CD4-positive, alpha-beta memory T cell (primary cell): ENCODE measurements at regions not wholly inside any gene's neighbourhood (a gene's known extent, or its start where the extent isn't known, plus 50 kb on each side); places are given as distances from the start of the nearest gene placed in this dataset.

Experiments
- CTCF ChIA-PET: fragments of 350-600 bp; sonication (Branson Sonifier 250); formaldehyde crosslinking; loops from one replicate; lab custom pipeline; 2021; ENCODE audit warnings: inconsistent platforms; ENCODE audit not compliant: partially characterized antibody; lab: Charles Lee
- POLR2A ChIA-PET: fragments of 350-600 bp; sonication (Branson Sonifier 250); formaldehyde crosslinking; loops from one replicate; lab custom pipeline; 2021; ENCODE audit not compliant: partially characterized antibody; lab: Charles Lee
- DNase-seq, 5 donors: peaks; one replicate each; pipeline versions ENCODE4 v3.0.0 to v3.0.0-alpha.2; 2020 to 2022; ENCODE audit warnings: mixed read lengths in 1 of 5
- H3K27ac ChIP-seq: one replicate; pipeline ENCODE4 v1.7.0; 2013; ENCODE audit warnings: low read depth, low read length
- H3K27me3 ChIP-seq: 2 replicates; pipeline ENCODE4 v1.7.0; 2013; ENCODE audit warnings: mild to moderate bottlenecking, low read length, moderate library complexity; ENCODE audit not compliant: insufficient read depth
- H3K36me3 ChIP-seq: 2 replicates; pipeline ENCODE4 v1.7.0; 2013; ENCODE audit warnings: mild to moderate bottlenecking, low read length, moderate library complexity; ENCODE audit not compliant: insufficient read depth
- H3K4me1 ChIP-seq: 2 replicates; pipeline ENCODE4 v1.7.0; 2013; ENCODE audit warnings: mild to moderate bottlenecking, low read length, moderate library complexity; ENCODE audit not compliant: insufficient read depth
- H3K4me3 ChIP-seq, 2 donors: one replicate each; pipeline ENCODE4 v1.7.0; 2013; ENCODE audit warnings: low read length in 2 of 2, mild to moderate bottlenecking in 1 of 2
- H3K9me3 ChIP-seq, 2 donors: one replicate each; pipeline ENCODE4 v1.7.0; 2013; ENCODE audit warnings: low read length in 2 of 2, control low read depth in 1 of 2; ENCODE audit not compliant: control insufficient read depth in 1 of 2
- H3K27ac Mint-ChIP-seq, 7 donors: one replicate each; pipeline ENCODE4 v1.8.0; 2020 to 2021; ENCODE audit warnings: mixed read lengths in 7 of 7, mild to moderate bottlenecking in 6 of 7, inconsistent platforms in 3 of 7, moderate library complexity in 3 of 7
- H3K27me3 Mint-ChIP-seq, 2 donors: one replicate each; pipeline ENCODE4 v1.8.0; 2020 to 2021; ENCODE audit warnings: mixed read lengths in 2 of 2
- H3K36me3 Mint-ChIP-seq, 2 donors: one replicate each; pipeline ENCODE4 v1.8.0; 2020 to 2021; ENCODE audit warnings: mixed read lengths in 2 of 2, inconsistent platforms in 1 of 2, mild to moderate bottlenecking in 1 of 2
- H3K4me1 Mint-ChIP-seq, 4 donors: one replicate each; pipeline ENCODE4 v1.8.0; 2020 to 2021; ENCODE audit warnings: mixed read lengths in 4 of 4, mild to moderate bottlenecking in 1 of 4
- H3K4me3 Mint-ChIP-seq, 8 donors: one replicate each; pipeline ENCODE4 v1.8.0; 2020 to 2021; ENCODE audit warnings: mixed read lengths in 8 of 8, mild to moderate bottlenecking in 7 of 8, moderate library complexity in 6 of 8, inconsistent platforms in 3 of 8
- H3K9me3 Mint-ChIP-seq, 8 donors: one replicate each; pipeline ENCODE4 v1.8.0; 2020 to 2021; ENCODE audit warnings: mixed read lengths in 8 of 8, mild to moderate bottlenecking in 5 of 8, inconsistent platforms in 3 of 8, moderate library complexity in 1 of 8
- intact Hi-C: fragments of 100-400 bp; cut with micrococcal nuclease; formaldehyde crosslinking; loops from one replicate; pipeline ENCODE4 v1.15.1; 2023

DNA sequence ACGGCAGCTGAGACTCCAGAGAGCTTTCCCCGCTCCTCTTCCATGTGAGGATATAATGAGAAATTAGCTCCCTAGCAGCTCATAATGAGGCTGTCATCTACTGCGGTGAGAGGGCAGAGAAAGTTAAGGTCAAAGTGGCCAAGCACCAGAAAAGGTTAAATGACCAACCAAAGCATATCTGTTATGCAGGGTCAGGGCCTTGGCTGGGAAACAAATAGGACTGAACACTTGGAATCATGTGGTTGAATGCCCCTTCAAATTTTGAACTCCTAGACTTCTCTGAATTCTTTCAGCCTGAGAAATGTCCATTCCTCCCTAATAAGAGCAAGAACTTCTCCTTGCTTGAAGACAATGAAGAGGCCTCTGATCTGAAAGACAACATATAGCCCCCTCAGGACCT, 115.9 kb downstream of the TM2D1 start:
- Mint-ChIP-seq H3K27ac (no peak overlapping the region), H3K4me1 (no peaks in the 10 kb centered on the region), H3K27me3 (peaks cover 0 to 3% of the 10 kb centered on the region in 2 donors), H3K36me3 (no peaks in the 10 kb centered on the region), H3K9me3 (no peaks in the 10 kb centered on the region), H3K4me3 (no peak overlapping the region)
- DNase-seq, result no peak
- Histone ChIP-seq H3K9me3 (no peaks in the 10 kb centered on the region), H3K36me3 (no peaks in the 10 kb centered on the region), H3K4me1 (no peaks in the 10 kb centered on the region), H3K27me3 (no peaks in the 10 kb centered on the region), H3K4me3 (no peak overlapping the region), H3K27ac (no peak overlapping the region)
- ChIA-PET CTCF (interaction anchor here (0.9 to 1.5 kb wide), 2 partner anchors 10 to 20 kb away, joined by 3 read pairs; no protein-coding TSS in a partner anchor), POLR2A (no interaction called here)
- intact Hi-C loops, result no loop called here

DNA sequence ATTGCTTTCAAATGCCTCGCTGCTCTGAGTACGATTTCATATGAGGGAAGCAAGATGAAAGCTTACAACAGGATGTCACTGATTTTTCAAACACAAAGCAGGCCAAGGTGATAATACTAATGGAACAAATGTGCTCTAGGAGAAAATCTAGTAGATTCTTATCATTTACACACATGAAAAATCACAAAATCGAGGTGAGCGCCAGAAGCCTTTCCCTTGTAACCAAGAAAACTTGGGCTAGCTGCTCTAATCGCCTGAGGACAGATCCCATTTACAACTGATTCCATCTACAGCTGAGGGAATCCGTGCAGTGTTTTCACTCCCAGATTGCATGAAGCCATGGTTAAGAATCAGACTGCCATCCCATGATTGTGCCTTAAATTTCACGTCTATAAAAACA, 117.5 kb downstream of the TM2D1 start:
- POLR2A ChIA-PET, result no interaction called here
- intact Hi-C loops, result no loop called here

DNA sequence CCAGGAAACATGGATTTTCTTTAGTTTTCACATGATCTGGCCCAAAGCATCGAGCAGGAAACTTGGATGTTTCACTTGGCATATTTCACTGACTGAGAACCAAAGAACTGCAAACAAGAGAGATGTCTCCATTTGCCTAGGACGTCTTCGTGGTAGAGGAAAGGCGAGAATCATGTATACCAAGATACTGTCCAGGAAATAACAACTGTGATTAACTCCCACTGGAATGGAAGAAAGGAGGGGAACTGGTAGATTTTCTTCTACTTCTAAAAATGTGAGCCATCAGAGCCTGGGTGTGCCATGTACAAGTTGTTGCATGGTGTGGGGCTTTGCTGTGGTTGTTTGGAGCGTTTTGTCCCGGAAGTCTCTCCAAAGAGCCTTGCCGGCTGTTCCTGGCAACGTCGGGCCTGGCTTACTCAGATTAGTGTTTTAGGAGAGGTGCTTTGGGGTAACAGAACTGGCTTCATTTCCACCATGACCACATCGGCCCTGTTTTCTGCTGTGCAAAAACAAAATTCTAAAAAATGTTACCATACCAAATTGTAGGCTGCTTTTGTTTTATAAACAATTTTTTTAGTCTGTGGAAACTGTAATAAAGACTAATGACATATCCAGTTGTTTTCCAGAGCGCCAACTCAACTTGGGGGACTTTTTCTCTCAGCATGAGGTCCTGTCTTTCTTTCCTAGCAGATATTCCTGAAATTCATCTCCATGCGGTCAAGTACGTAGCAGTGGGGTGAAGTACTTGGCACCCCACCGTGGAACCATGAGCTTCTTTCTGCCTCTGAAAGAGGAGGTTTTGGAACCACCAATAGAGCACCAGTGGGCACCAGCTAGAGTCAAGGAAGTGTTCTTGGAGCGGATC, 118.3 kb downstream of the TM2D1 start:
- CTCF ChIA-PET, result no interaction called here
- Mint-ChIP-seq H3K4me3 (no peak overlapping the region), H3K36me3 (no peaks in the 10 kb centered on the region), H3K4me1 (no peaks in the 10 kb centered on the region), H3K27ac (no peak overlapping the region), H3K9me3 (no peaks in the 10 kb centered on the region), H3K27me3 (peaks cover 0 to 3% of the 10 kb centered on the region in 2 donors)
- intact Hi-C loops, result no loop called here
- no peaks in the 10 kb centered on the region for H3K27me3 ChIP-seq
- no peaks in the 10 kb centered on the region for H3K4me1 ChIP-seq
- DNase-seq, result no peak
- no peaks in the 10 kb centered on the region for H3K36me3 ChIP-seq
- H3K27ac ChIP-seq, result no peak overlapping the region
- no peaks in the 10 kb centered on the region for H3K9me3 ChIP-seq
- H3K4me3 ChIP-seq, result no peak overlapping the region
- POLR2A ChIA-PET, result no interaction called here

More for the DNA sequence above, 117.5 kb downstream of the TM2D1 start:
- Mint-ChIP-seq H3K4me1 (no peaks in the 10 kb centered on the region), H3K36me3 (no peaks in the 10 kb centered on the region), H3K4me3 (no peak overlapping the region), H3K27ac (no peak overlapping the region), H3K27me3 (peaks cover 0 to 3% of the 10 kb centered on the region in 2 donors), H3K9me3 (no peaks in the 10 kb centered on the region)
- CTCF ChIA-PET, result no interaction called here
- H3K27me3 ChIP-seq, result no peaks in the 10 kb centered on the region
- H3K27ac ChIP-seq, result no peak overlapping the region
- H3K36me3 ChIP-seq, result no peaks in the 10 kb centered on the region
- DNase-seq, result no peak
- no peaks in the 10 kb centered on the region for H3K9me3 ChIP-seq
- no peaks in the 10 kb centered on the region for H3K4me1 ChIP-seq
- H3K4me3 ChIP-seq, result no peak overlapping the region

DNA sequence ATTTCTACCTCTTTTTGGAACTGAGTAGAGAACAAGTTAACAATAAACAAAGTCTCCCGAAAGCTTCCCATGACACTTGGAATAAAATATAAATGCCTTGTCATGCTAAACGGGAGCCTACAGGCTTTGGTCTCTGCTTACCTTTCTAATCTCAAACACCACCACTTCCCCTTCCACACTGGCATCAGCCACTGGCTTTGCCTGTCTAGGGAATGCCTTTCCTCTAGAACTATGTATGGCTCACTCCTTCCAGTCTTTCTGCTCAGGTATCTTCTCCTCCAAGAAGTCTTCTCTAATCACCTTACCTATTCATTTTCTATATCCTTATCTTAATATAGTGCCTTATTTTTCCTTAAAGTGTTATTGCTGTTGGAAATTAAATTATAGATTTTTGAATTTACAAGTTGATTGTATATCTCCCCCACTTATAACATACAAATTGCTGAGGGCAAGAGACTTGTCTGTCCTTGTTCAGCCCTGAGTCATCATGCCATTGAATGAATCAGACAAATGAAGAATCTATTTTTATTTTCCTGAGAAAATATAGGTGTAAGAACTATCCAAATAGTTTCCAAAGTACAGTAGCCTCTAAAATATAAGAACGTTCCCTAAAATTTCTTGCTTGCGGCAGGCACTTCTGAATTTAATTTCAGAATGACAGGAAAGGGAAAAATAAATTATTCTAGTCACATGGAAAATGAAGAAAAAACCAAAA, 119.2 kb downstream of the TM2D1 start:
- Mint-ChIP-seq H3K4me3 (no peak overlapping the region), H3K27ac (no peak overlapping the region), H3K4me1 (no peaks in the 10 kb centered on the region), H3K9me3 (no peaks in the 10 kb centered on the region), H3K27me3 (peaks cover 0 to 3% of the 10 kb centered on the region in 2 donors), H3K36me3 (no peaks in the 10 kb centered on the region)
- H3K4me3 ChIP-seq, result no peak overlapping the region
- no peak overlapping the region for H3K27ac ChIP-seq
- H3K36me3 ChIP-seq, result no peaks in the 10 kb centered on the region
- H3K9me3 ChIP-seq, result no peaks in the 10 kb centered on the region
- ChIA-PET POLR2A (no interaction called here), CTCF (no interaction called here)
- H3K4me1 ChIP-seq, result no peaks in the 10 kb centered on the region
- no peaks in the 10 kb centered on the region for H3K27me3 ChIP-seq
- no peak for DNase-seq
- intact Hi-C loops, result no loop called here

DNA sequence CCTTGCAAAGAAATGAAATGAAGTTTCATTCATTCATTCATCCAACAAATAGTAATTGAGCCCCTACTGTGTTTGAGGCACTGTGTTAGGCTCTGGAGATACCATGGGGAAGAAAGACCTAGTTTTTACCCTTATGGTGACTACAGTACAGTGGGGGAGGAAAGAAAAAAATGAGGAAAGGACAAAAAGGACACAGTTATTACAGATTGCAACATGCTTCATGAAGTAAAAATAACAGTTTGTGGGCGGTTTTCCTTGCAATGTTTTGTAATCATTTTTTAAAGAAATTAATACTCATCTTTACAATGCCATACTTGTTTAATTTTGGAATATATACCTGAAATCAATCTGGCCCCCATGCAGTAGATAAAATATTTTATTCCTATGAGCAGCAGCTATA, 120.3 kb downstream of the TM2D1 start:
- Mint-ChIP-seq H3K4me1 (no peaks in the 10 kb centered on the region), H3K4me3 (no peak overlapping the region), H3K9me3 (no peaks in the 10 kb centered on the region), H3K27ac (no peak overlapping the region), H3K36me3 (no peaks in the 10 kb centered on the region), H3K27me3 (peaks cover 0 to 3% of the 10 kb centered on the region in 2 donors)
- no peaks in the 10 kb centered on the region for H3K36me3 ChIP-seq
- intact Hi-C loops, result no loop called here
- no peaks in the 10 kb centered on the region for H3K9me3 ChIP-seq
- no peaks in the 10 kb centered on the region for H3K4me1 ChIP-seq
- no peak for DNase-seq
- no peaks in the 10 kb centered on the region for H3K27me3 ChIP-seq
- ChIA-PET POLR2A (no interaction called here), CTCF (interaction anchor here (1.2 kb wide), 1 partner anchor 16 kb away, joined by 3 read pairs; no protein-coding TSS in a partner anchor)
- no peak overlapping the region for H3K4me3 ChIP-seq
- H3K27ac ChIP-seq, result no peak overlapping the region

DNA sequence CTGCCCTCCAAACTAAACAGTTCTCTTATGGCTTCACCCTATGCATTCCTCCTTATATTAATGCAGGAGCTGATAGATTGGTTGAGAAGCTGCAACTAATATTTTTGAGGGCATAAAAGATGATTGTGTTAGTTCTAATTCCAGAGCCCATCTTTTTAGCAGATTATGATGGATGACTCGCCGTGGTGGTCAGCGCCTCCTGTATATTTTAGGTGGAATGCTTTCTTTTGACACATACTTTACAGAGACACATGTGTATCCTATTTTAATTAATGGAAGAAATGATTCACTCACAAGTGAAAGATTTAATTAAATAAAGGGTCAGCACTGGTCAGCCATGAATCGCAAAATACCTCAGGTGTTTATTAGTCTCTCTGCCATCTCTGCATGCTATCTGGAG, 120.7 kb downstream of the TM2D1 start:
- no peaks in the 10 kb centered on the region for H3K9me3 ChIP-seq
- H3K27ac ChIP-seq, result no peak overlapping the region
- no peak overlapping the region for H3K4me3 Mint-ChIP-seq
- H3K36me3 ChIP-seq, result no peaks in the 10 kb centered on the region
- H3K36me3 Mint-ChIP-seq, result no peaks in the 10 kb centered on the region
- DNase-seq, result no peak
- POLR2A ChIA-PET, result no interaction called here
- no peaks in the 10 kb centered on the region for H3K4me1 ChIP-seq
- no peaks in the 10 kb centered on the region for H3K4me1 Mint-ChIP-seq
- no peak overlapping the region for H3K27ac Mint-ChIP-seq
- CTCF ChIA-PET, result interaction anchor here (1.2 kb wide), 1 partner anchor 16 kb away, joined by 3 read pairs; no protein-coding TSS in a partner anchor
- intact Hi-C loops, result no loop called here
- H3K27me3 Mint-ChIP-seq, result peaks cover 0 to 3% of the 10 kb centered on the region in 2 donors
- no peaks in the 10 kb centered on the region for H3K27me3 ChIP-seq
- peaks cover 0 to under 1% (median 0%) of the 10 kb centered on the region in 8 donors for H3K9me3 Mint-ChIP-seq
- H3K4me3 ChIP-seq, result no peak overlapping the region

DNA sequence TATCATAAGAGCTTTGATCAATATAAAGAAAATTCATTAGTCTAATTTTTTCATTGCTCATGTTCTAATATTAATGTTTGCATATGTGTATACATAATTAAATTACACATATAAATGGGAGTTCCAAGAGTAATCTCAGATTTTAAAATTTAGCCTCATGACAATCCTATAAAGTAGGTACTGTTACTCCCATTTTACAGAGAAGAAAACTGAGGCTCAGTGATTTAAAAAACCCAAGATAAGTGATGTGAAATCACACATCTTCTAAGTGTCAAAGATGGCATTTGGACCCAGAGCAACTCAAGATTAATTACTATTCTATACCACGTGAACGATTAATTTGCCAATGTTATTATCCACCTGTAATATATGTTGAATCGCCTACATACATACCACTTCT, 122.3 kb downstream of the TM2D1 start:
- no peak overlapping the region for H3K27ac Mint-ChIP-seq
- H3K4me1 ChIP-seq, result no peaks in the 10 kb centered on the region
- H3K4me3 Mint-ChIP-seq, result no peak overlapping the region
- H3K36me3 ChIP-seq, result no peaks in the 10 kb centered on the region
- H3K27ac ChIP-seq, result no peak overlapping the region
- no peak for DNase-seq
- ChIA-PET POLR2A (no interaction called here), CTCF (interaction anchor here (1.8 kb wide), 1 partner anchor 14 kb away, joined by 6 read pairs; no protein-coding TSS in a partner anchor)
- H3K27me3 ChIP-seq, result no peaks in the 10 kb centered on the region
- H3K4me1 Mint-ChIP-seq, result no peaks in the 10 kb centered on the region
- no peak overlapping the region for H3K4me3 ChIP-seq
- intact Hi-C loops, result no loop called here
- peaks cover 0 to 4% (median under 1%) of the 10 kb centered on the region in 8 donors for H3K9me3 Mint-ChIP-seq
- H3K36me3 Mint-ChIP-seq, result no peaks in the 10 kb centered on the region
- H3K9me3 ChIP-seq, result no peaks in the 10 kb centered on the region
- peaks cover 2 to 4% of the 10 kb centered on the region in 2 donors for H3K27me3 Mint-ChIP-seq
